ENCODE measurements at regions not wholly inside any gene's neighbourhood (a gene's known extent, or its start where the extent isn't known, plus 50 kb on each side); places are given as distances from the start of the nearest gene placed in this dataset.

DNA sequence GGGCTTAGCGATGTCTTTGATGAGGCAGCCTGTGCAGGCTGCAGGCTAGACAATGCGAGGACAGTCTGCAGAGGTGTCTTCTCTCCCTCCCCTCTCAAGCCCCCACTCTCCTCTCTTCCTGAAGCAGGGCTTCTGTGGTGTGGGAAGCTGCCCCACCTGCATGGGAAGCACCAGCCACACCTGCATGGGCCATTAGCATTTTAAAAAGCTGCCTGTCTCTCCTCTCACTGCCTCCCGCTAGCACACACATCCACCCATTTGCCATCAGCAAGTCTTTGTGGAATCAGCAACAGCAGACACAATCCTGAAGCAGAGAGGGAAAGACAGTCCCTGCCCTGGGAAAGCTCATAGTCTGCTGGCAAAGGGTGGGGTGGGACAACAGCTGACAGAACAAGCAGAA is 53.1 kb downstream of the NAV1 start:
- Histone ChIP-seq H3K27ac (ENCODE audit: low read depth in 1 of 2, low read length in 2 of 2) (no peak overlapping the region), H3K4me1 (ENCODE audit: control insufficient read depth in 4 of 4, insufficient read depth in 4 of 4, low read length in 3 of 4) (peaks cover 0 to 3% (median 0%) of the 10 kb centered on the region in 4 donors), H3K9me3 (ENCODE audit: control insufficient read depth in 4 of 4, low read length in 3 of 4) (no peaks in the 10 kb centered on the region), H3K4me3 (ENCODE audit: low read depth in 1 of 3, low read length in 3 of 3) (no peak overlapping the region), H3K9ac (ENCODE audit: low read depth in 1 of 2, low read length in 2 of 2) (no peak overlapping the region), H3K36me3 (ENCODE audit: control insufficient read depth in 4 of 4, insufficient read depth in 3 of 4, low read depth in 1 of 4, low read length in 3 of 4) (no peaks in the 10 kb centered on the region), H3K27me3 (ENCODE audit: control insufficient read depth in 4 of 4, insufficient read depth in 4 of 4, low read length in 3 of 4) (no peaks in the 10 kb centered on the region)
- no peak for DNase-seq (ENCODE audit: low spot score)
- TF ChIP-seq EGR1 (IDR thresholded peaks at IDR 0.05; ENCODE audit: low read depth in 2 of 2) (no peak), FOXA1 (IDR thresholded peaks at IDR 0.05) (no peak), HNF4A (conservative IDR thresholded peaks at IDR 0.05) (no peak), RXRA (IDR thresholded peaks at IDR 0.05) (no peak), NR2F2 (IDR thresholded peaks at IDR 0.05) (no peak), GABPA (IDR thresholded peaks at IDR 0.05 in 1 of 2, conservative IDR thresholded peaks at IDR 0.05 in 1 of 2) (no peak)
- TF ChIP-seq, protein P1, sequence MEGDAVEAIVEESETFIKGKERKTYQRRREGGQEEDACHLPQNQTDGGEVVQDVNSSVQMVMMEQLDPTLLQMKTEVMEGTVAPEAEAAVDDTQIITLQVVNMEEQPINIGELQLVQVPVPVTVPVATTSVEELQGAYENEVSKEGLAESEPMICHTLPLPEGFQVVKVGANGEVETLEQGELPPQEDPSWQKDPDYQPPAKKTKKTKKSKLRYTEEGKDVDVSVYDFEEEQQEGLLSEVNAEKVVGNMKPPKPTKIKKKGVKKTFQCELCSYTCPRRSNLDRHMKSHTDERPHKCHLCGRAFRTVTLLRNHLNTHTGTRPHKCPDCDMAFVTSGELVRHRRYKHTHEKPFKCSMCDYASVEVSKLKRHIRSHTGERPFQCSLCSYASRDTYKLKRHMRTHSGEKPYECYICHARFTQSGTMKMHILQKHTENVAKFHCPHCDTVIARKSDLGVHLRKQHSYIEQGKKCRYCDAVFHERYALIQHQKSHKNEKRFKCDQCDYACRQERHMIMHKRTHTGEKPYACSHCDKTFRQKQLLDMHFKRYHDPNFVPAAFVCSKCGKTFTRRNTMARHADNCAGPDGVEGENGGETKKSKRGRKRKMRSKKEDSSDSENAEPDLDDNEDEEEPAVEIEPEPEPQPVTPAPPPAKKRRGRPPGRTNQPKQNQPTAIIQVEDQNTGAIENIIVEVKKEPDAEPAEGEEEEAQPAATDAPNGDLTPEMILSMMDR (IDR thresholded peaks at IDR 0.05; ENCODE audit: low read depth, low read length, missing input control) = no peak
- TF ChIP-seq, protein P2, sequence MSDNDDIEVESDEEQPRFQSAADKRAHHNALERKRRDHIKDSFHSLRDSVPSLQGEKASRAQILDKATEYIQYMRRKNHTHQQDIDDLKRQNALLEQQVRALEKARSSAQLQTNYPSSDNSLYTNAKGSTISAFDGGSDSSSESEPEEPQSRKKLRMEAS (IDR thresholded peaks at IDR 0.05) = no peak
- TF ChIP-seq, protein P3, sequence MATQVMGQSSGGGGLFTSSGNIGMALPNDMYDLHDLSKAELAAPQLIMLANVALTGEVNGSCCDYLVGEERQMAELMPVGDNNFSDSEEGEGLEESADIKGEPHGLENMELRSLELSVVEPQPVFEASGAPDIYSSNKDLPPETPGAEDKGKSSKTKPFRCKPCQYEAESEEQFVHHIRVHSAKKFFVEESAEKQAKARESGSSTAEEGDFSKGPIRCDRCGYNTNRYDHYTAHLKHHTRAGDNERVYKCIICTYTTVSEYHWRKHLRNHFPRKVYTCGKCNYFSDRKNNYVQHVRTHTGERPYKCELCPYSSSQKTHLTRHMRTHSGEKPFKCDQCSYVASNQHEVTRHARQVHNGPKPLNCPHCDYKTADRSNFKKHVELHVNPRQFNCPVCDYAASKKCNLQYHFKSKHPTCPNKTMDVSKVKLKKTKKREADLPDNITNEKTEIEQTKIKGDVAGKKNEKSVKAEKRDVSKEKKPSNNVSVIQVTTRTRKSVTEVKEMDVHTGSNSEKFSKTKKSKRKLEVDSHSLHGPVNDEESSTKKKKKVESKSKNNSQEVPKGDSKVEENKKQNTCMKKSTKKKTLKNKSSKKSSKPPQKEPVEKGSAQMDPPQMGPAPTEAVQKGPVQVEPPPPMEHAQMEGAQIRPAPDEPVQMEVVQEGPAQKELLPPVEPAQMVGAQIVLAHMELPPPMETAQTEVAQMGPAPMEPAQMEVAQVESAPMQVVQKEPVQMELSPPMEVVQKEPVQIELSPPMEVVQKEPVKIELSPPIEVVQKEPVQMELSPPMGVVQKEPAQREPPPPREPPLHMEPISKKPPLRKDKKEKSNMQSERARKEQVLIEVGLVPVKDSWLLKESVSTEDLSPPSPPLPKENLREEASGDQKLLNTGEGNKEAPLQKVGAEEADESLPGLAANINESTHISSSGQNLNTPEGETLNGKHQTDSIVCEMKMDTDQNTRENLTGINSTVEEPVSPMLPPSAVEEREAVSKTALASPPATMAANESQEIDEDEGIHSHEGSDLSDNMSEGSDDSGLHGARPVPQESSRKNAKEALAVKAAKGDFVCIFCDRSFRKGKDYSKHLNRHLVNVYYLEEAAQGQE (IDR thresholded peaks at IDR 0.05) = no peak
- WGBS = 91% methylated on average over 3 of the region's 3 CpGs

DNA sequence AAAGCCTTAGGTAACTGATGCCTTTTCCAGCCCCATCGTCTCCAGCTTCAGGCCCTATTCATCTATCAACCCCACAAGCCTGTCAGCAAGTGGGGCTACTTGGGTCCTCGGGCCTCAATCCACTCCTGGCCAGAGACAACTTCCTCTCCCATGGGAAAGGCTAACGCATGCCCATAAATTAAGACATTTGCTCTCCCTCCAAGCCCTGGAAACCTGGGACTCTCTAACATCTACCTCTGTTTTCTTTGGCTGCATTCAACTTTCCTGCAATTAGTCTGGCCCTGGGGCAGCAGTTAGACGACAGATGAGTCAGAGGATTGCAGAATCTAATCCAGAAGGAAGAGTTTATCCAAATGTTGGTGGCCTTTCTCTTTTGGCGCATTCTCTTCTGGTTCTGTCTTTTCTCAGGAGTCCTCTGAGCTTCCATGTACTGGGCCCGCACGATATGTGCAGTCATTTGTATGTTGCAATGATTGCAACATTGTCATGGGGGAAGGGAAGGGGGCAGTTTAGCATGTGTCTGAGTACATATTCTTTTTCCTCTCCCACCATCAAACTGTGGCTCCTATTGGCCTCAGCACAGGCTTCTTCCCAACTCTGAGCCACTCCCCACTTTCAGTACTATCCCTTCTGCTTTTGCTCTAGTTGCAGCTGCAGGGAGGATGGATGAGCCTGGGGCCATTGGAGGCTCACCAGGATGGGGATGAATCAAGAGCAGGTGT is 54.4 kb downstream of the NAV1 start:
- Histone ChIP-seq H3K27ac (ENCODE audit: low read depth in 1 of 2, low read length in 2 of 2) (no peak overlapping the region), H3K9ac (ENCODE audit: low read depth in 1 of 2, low read length in 2 of 2) (no peak overlapping the region), H3K27me3 (ENCODE audit: control insufficient read depth in 4 of 4, insufficient read depth in 4 of 4, low read length in 3 of 4) (no peaks in the 10 kb centered on the region), H3K4me3 (ENCODE audit: low read depth in 1 of 3, low read length in 3 of 3) (no peak overlapping the region), H3K36me3 (ENCODE audit: control insufficient read depth in 4 of 4, insufficient read depth in 3 of 4, low read depth in 1 of 4, low read length in 3 of 4) (no peaks in the 10 kb centered on the region), H3K9me3 (ENCODE audit: control insufficient read depth in 4 of 4, low read length in 3 of 4) (no peaks in the 10 kb centered on the region), H3K4me1 (ENCODE audit: control insufficient read depth in 4 of 4, insufficient read depth in 4 of 4, low read length in 3 of 4) (peaks cover 0 to 3% (median 0%) of the 10 kb centered on the region in 4 donors)
- TF ChIP-seq SP1 (IDR thresholded peaks at IDR 0.05) (no peak), RXRA (IDR thresholded peaks at IDR 0.05) (no peak), HNF4A (conservative IDR thresholded peaks at IDR 0.05) (peak in 1 of 2 donors; percentile 19), JUND (IDR thresholded peaks at IDR 0.05) (peak; percentile 58 to 60), NR2F2 (IDR thresholded peaks at IDR 0.05) (peak; percentile 60)
- TF ChIP-seq, protein P4, sequence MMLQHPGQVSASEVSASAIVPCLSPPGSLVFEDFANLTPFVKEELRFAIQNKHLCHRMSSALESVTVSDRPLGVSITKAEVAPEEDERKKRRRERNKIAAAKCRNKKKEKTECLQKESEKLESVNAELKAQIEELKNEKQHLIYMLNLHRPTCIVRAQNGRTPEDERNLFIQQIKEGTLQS (IDR thresholded peaks at IDR 0.05) = peak; percentile 24
- TF ChIP-seq, protein P3 (IDR thresholded peaks at IDR 0.05) = peak; percentile 62
- DNase-seq (ENCODE audit: low spot score) = no peak
- 61% methylated on average over 7 of the region's 7 CpGs for WGBS

All from liver (tissue), 8 donors.